Osteocyte (in vitro differentiated cells): ENCODE measurements at regions not wholly inside any gene's neighbourhood (a gene's known extent, or its start where the extent isn't known, plus 50 kb on each side); places are given as distances from the start of the nearest gene placed in this dataset.

Experiments
- DNase-seq: peaks from one replicate; pipeline ENCODE4 v3.0.0; 2021; ENCODE audit warnings: mixed read lengths; ENCODE audit not compliant: unreplicated experiment; ENCODE audit errors: extremely low spot score
- H3K27ac Mint-ChIP-seq: one replicate; pipeline ENCODE4 v1.8.0; 2021; ENCODE audit warnings: mild to moderate bottlenecking, mixed read lengths; ENCODE audit not compliant: unreplicated experiment
- H3K27me3 Mint-ChIP-seq: one replicate; pipeline ENCODE4 v1.8.0; 2021; ENCODE audit warnings: mixed read lengths; ENCODE audit not compliant: unreplicated experiment
- H3K36me3 Mint-ChIP-seq: one replicate; pipeline ENCODE4 v1.8.0; 2021; ENCODE audit warnings: mixed read lengths; ENCODE audit not compliant: unreplicated experiment
- H3K4me1 Mint-ChIP-seq: one replicate; pipeline ENCODE4 v1.8.0; 2021; ENCODE audit warnings: mixed read lengths; ENCODE audit not compliant: unreplicated experiment
- H3K4me3 Mint-ChIP-seq: one replicate; pipeline ENCODE4 v1.8.0; 2021; ENCODE audit warnings: mild to moderate bottlenecking, moderate library complexity, mixed read lengths; ENCODE audit not compliant: unreplicated experiment
- H3K9me3 Mint-ChIP-seq: one replicate; pipeline ENCODE4 v1.8.0; 2021; ENCODE audit warnings: mixed read lengths; ENCODE audit not compliant: unreplicated experiment
- CTCF ChIP-seq: fragments of 200-600 bp; sonication (generic); IDR thresholded peaks from 2 replicates; pipeline ENCODE4 v1.5.0; 2021; ENCODE audit warnings: antibody characterized with exemption, mild to moderate bottlenecking, moderate library complexity

- Mint-ChIP-seq H3K4me1 (no peaks in the 10 kb centered on the region), H3K9me3 (no peaks in the 10 kb centered on the region), H3K27ac (no peak overlapping the region), H3K36me3 (no peaks in the 10 kb centered on the region), H3K27me3 (no peaks in the 10 kb centered on the region), H3K4me3 (no peak overlapping the region)
- no peak for DNase-seq
- no peak for TF ChIP-seq CTCF
Measured at GRCh38 chr2:107258531-107259407, 372.8 kb upstream of the ST6GAL2 start.

GRCh38 chr2:107259408-107260195, 373.6 kb upstream of the ST6GAL2 start:
- Mint-ChIP-seq H3K27ac (no peak overlapping the region), H3K27me3 (no peaks in the 10 kb centered on the region), H3K9me3 (no peaks in the 10 kb centered on the region), H3K36me3 (no peaks in the 10 kb centered on the region), H3K4me1 (no peaks in the 10 kb centered on the region), H3K4me3 (no peak overlapping the region)
- no peak for DNase-seq
- no peak for TF ChIP-seq CTCF

GRCh38 chr2:107263628-107264027, 377.7 kb upstream of the ST6GAL2 start:
- TF ChIP-seq CTCF = no peak
- Mint-ChIP-seq H3K9me3 (no peaks in the 10 kb centered on the region), H3K27me3 (no peaks in the 10 kb centered on the region), H3K27ac (no peak overlapping the region), H3K4me3 (no peak overlapping the region), H3K4me1 (no peaks in the 10 kb centered on the region), H3K36me3 (no peaks in the 10 kb centered on the region)
- DNase-seq = no peak

- Mint-ChIP-seq H3K36me3 (no peaks in the 10 kb centered on the region), H3K9me3 (no peaks in the 10 kb centered on the region), H3K27me3 (no peaks in the 10 kb centered on the region), H3K4me3 (no peak overlapping the region), H3K4me1 (no peaks in the 10 kb centered on the region), H3K27ac (no peak overlapping the region)
- DNase-seq = no peak
- no peak for TF ChIP-seq CTCF
Measured at GRCh38 chr2:107264184-107264583, 378.2 kb upstream of the ST6GAL2 start.

- Mint-ChIP-seq H3K27ac (no peak overlapping the region), H3K4me3 (no peak overlapping the region), H3K9me3 (no peaks in the 10 kb centered on the region), H3K4me1 (no peaks in the 10 kb centered on the region), H3K27me3 (no peaks in the 10 kb centered on the region), H3K36me3 (peaks cover 1% of the 10 kb centered on the region)
- no peak for DNase-seq
- TF ChIP-seq CTCF = no peak
Measured at GRCh38 chr2:107266555-107266954, 380.6 kb upstream of the ST6GAL2 start.
